Vagina (tissue), 2 donors: ENCODE measurements at regions not wholly inside any gene's neighbourhood (a gene's known extent, or its start where the extent isn't known, plus 50 kb on each side); places are given as distances from the start of the nearest gene placed in this dataset.

Experiments used
- DNase-seq, 2 donors: peaks; one replicate each; pipeline ENCODE4 v3.0.0-alpha.2; 2017; ENCODE audit errors: extremely low spot score in 2 of 2
- H3K27ac ChIP-seq: fragments of 200-600 bp; sonication (generic); one replicate; pipeline ENCODE4 v1.5.1; 2019
- H3K27me3 ChIP-seq: fragments of 200-600 bp; sonication (generic); one replicate; pipeline ENCODE4 v1.5.1; 2019
- H3K36me3 ChIP-seq, 2 donors: fragments of 200-600 bp; sonication (generic); one replicate each; pipeline ENCODE4 v1.5.1; 2017 to 2019
- H3K4me1 ChIP-seq: fragments of 200-600 bp; sonication (generic); one replicate; pipeline ENCODE4 v1.5.1; 2019
- H3K4me3 ChIP-seq, 2 donors: fragments of 200-600 bp; sonication (generic); 1 replicate in 1 of 2; 2 replicates in 1 of 2; pipeline ENCODE4 v1.5.1; 2016 to 2019
- H3K9me3 ChIP-seq: fragments of 200-600 bp; sonication (generic); one replicate; pipeline ENCODE4 v1.5.1; 2019
- POLR2A ChIP-seq, 2 donors: fragments of 450-650 bp; IDR thresholded peaks; one replicate each; pipeline ENCODE4 v1.6.1; 2017; ENCODE audit warnings: antibody characterized with exemption in 2 of 2, mild to moderate bottlenecking in 2 of 2, moderate library complexity in 2 of 2
- POLR2AphosphoS5 ChIP-seq, 2 donors: sonication (generic); formaldehyde crosslinking; IDR thresholded peaks; one replicate each; pipeline ENCODE4 v1.9.0; 2017; ENCODE audit warnings: antibody characterized with exemption in 2 of 2, mild to moderate bottlenecking in 2 of 2, low read depth in 1 of 2; ENCODE audit not compliant: insufficient read depth in 1 of 2
- intact Hi-C: fragments of 100-400 bp; cut with DNase I; formaldehyde crosslinking; loops from one replicate; pipeline ENCODE4 v1.15.1; 2023
- TF ChIP-seq, protein P1 (sequence below), 3 experiments: fragments of 450-650 bp in 2 of 3; fragments of 200-600 bp in 1 of 3; sonication (generic) in 1 of 3; IDR thresholded peaks; one replicate each; pipeline ENCODE4 v1.5.1; 2017 to 2019; ENCODE audit warnings: antibody characterized with exemption in 3 of 3, mild to moderate bottlenecking in 2 of 3, moderate library complexity in 2 of 3

DNA sequence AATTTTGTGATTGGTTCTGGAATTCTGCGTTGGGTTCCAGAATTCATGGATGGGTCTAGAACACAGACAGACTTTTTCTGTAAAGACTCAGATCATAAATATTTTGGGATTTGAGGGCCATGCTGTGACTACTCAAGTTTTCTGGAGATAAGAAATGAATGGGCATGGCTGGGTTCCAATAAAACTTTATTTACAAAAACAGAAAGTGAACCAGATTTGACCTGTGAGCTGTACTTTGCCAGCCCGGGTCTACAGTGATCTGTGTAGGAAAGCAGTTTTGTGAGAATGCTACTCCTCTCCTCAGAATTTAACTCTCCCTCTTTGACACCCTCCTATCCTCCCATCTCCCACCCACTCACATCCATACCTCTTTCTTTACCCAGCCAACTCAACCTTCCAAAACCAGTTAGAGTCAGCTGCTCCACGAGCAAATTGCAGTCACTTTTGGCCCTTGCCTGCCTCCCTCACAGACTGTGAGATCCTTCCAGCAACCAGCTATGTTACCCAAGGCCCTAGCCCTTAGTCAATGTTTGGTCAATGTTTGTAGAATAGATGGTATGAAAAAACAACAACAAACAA is 312.8 kb upstream of the ZMIZ1 start:
- peaks cover 33% of the 10 kb centered on the region for H3K4me1 ChIP-seq
- DNase-seq: no peak
- TF ChIP-seq, protein P1, sequence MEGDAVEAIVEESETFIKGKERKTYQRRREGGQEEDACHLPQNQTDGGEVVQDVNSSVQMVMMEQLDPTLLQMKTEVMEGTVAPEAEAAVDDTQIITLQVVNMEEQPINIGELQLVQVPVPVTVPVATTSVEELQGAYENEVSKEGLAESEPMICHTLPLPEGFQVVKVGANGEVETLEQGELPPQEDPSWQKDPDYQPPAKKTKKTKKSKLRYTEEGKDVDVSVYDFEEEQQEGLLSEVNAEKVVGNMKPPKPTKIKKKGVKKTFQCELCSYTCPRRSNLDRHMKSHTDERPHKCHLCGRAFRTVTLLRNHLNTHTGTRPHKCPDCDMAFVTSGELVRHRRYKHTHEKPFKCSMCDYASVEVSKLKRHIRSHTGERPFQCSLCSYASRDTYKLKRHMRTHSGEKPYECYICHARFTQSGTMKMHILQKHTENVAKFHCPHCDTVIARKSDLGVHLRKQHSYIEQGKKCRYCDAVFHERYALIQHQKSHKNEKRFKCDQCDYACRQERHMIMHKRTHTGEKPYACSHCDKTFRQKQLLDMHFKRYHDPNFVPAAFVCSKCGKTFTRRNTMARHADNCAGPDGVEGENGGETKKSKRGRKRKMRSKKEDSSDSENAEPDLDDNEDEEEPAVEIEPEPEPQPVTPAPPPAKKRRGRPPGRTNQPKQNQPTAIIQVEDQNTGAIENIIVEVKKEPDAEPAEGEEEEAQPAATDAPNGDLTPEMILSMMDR (IDR thresholded peaks at IDR 0.05): no peak
- TF ChIP-seq POLR2A (IDR thresholded peaks at IDR 0.05) (no peak), POLR2AphosphoS5 (IDR thresholded peaks at IDR 0.05; ENCODE audit: insufficient read depth in 1 of 2, low read depth in 1 of 2) (no peak)
- no peaks in the 10 kb centered on the region for H3K27me3 ChIP-seq
- no peak overlapping the region for H3K4me3 ChIP-seq
- intact Hi-C loops: no loop called here
- no peaks in the 10 kb centered on the region for H3K36me3 ChIP-seq
- peak overlapping the region; percentile 81 for H3K27ac ChIP-seq
- H3K9me3 ChIP-seq: no peaks in the 10 kb centered on the region

- TF ChIP-seq, protein P1 (IDR thresholded peaks at IDR 0.05): no peak
- TF ChIP-seq POLR2AphosphoS5 (IDR thresholded peaks at IDR 0.05; ENCODE audit: insufficient read depth in 1 of 2, low read depth in 1 of 2): peak; percentile 93 to 95
- DNase-seq: peak in 1 of 2 donors; percentile 97
- H3K4me3 ChIP-seq: no peak overlapping the region
- no peaks in the 10 kb centered on the region for H3K27me3 ChIP-seq
- peaks cover 30% of the 10 kb centered on the region for H3K4me1 ChIP-seq
- intact Hi-C loops: no loop called here
- peak overlapping the region; percentile 81 for H3K27ac ChIP-seq
- H3K9me3 ChIP-seq: no peaks in the 10 kb centered on the region
- H3K36me3 ChIP-seq: no peaks in the 10 kb centered on the region
Observed at GRCh38 chr10:78756604-78757343, 312.0 kb upstream of the ZMIZ1 start.

DNA sequence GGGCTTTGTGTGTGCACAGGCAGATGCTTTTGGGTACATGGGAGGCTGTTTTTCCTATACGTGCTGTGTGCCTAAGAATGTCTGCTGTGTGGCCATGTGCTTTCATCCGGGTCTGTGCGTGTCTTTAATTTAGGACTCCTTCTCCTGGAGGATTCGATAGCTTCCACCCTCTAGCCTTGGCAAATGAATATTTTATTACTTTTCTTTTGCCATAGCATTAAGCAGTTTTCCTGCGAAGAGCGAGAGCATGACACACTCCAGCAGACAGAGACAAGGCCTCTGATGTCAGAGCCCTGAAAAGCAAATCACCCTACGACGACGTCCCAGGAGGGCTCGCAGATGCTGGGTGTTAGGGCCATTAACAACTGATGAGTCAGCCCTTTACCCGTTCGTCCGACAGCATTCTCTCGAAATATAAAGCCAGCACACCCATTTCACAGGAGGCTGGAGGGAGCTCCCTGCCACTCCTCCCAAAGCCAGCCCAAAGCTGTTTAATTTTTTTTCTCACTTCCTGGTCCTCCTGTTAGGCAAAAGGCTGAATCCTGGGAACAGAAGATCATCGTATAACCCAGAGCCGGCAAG is 311.3 kb upstream of the ZMIZ1 start:
- Histone ChIP-seq H3K4me3 (no peak overlapping the region), H3K4me1 (peaks cover 23% of the 10 kb centered on the region), H3K9me3 (no peaks in the 10 kb centered on the region), H3K27me3 (no peaks in the 10 kb centered on the region), H3K27ac (peak overlapping the region; percentile 81), H3K36me3 (no peaks in the 10 kb centered on the region)
- TF ChIP-seq POLR2A (IDR thresholded peaks at IDR 0.05): no peak
- TF ChIP-seq, protein P1 (IDR thresholded peaks at IDR 0.05): no peak
- no peak for TF ChIP-seq POLR2AphosphoS5 (IDR thresholded peaks at IDR 0.05; ENCODE audit: insufficient read depth in 1 of 2, low read depth in 1 of 2)
- no peak for DNase-seq
- intact Hi-C loops: no loop called here

GRCh38 chr10:78758176-78758575 is 310.6 kb upstream of the ZMIZ1 start:
- peaks cover 27% of the 10 kb centered on the region for H3K4me1 ChIP-seq
- no peak for TF ChIP-seq POLR2AphosphoS5 (IDR thresholded peaks at IDR 0.05; ENCODE audit: insufficient read depth in 1 of 2, low read depth in 1 of 2)
- H3K27me3 ChIP-seq: no peaks in the 10 kb centered on the region
- peak overlapping the region; percentile 81 for H3K27ac ChIP-seq
- H3K4me3 ChIP-seq: no peak overlapping the region
- no peaks in the 10 kb centered on the region for H3K36me3 ChIP-seq
- DNase-seq: no peak
- no peaks in the 10 kb centered on the region for H3K9me3 ChIP-seq
- intact Hi-C loops: no loop called here

DNA sequence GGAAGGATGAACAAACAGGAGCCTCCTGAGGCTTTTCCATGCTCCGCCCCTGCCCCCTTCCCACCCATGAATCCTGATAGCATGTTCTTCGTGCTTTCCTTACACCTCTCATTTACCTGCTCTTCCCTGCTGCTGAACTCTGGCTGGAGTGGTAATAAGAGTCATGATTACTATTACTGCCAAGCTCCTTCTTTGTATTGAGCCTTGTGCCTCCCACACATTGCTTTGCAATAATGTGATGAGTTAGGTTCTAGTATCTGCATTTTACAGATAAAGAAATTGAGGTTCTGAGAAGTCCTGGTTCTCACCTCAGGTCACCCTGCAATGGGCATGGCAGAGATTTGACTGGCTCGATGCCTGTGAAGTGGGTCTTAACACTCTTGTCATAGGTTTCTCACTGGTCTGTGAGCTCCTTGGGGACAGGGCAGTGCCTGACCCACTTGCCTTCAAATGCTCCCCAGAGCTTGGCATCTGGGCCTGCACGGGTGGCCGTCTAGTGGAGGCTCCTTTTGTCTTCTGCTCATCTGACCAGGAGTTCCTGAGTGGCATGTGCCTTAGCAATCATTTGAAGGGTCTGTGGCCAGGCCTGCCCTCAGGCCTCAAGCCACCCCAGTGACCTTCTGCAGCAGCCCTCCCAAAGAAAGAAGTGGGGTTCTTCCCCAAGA is 309.2 kb upstream of the ZMIZ1 start:
- Histone ChIP-seq H3K36me3 (no peaks in the 10 kb centered on the region), H3K9me3 (no peaks in the 10 kb centered on the region), H3K27me3 (no peaks in the 10 kb centered on the region), H3K4me1 (peaks cover 41% of the 10 kb centered on the region), H3K4me3 (no peak overlapping the region), H3K27ac (no peak overlapping the region)
- intact Hi-C loops: no loop called here
- no peak for DNase-seq
- TF ChIP-seq POLR2A (IDR thresholded peaks at IDR 0.05) (no peak), POLR2AphosphoS5 (IDR thresholded peaks at IDR 0.05; ENCODE audit: insufficient read depth in 1 of 2, low read depth in 1 of 2) (no peak)
- TF ChIP-seq, protein P1 (IDR thresholded peaks at IDR 0.05): no peak
